IMR-90 (cell line): ENCODE measurements at regions not wholly inside any gene's neighbourhood (a gene's known extent, or its start where the extent isn't known, plus 50 kb on each side); places are given as distances from the start of the nearest gene placed in this dataset.

Source experiments
- BHLHE40 ChIP-seq: fragments of 150-350 bp; IDR thresholded peaks from 2 replicates; pipeline ENCODE4 v1.6.1; 2016; ENCODE audit warnings: mild to moderate bottlenecking, low read depth, low read length
- CEBPB ChIP-seq: IDR thresholded peaks from 2 replicates; pipeline ENCODE4 v1.6.1; 2012; ENCODE audit warnings: low read depth, low read length, improper control_type of control experiment
- CHD1 ChIP-seq: IDR thresholded peaks from 2 replicates; pipeline ENCODE4 v1.6.1; 2012; ENCODE audit warnings: low read depth, low read length, improper control_type of control experiment
- FOS ChIP-seq: fragments of 150-350 bp; IDR thresholded peaks from 2 replicates; pipeline ENCODE4 v1.6.1; 2016; ENCODE audit warnings: low read depth, low read length
- MAFK ChIP-seq: IDR thresholded peaks from 2 replicates; pipeline ENCODE4 v1.6.1; 2012; ENCODE audit warnings: low read depth, low read length, improper control_type of control experiment
- MAZ ChIP-seq: IDR thresholded peaks from 2 replicates; pipeline ENCODE4 v1.6.1; 2012; ENCODE audit warnings: low read depth, mild to moderate bottlenecking, low read length, improper control_type of control experiment, moderate library complexity, borderline replicate concordance
- MXI1 ChIP-seq: IDR thresholded peaks from 2 replicates; pipeline ENCODE4 v1.6.1; 2012; ENCODE audit warnings: low read depth, mild to moderate bottlenecking, low read length, moderate library complexity, borderline replicate concordance
- POLR2A ChIP-seq: IDR thresholded peaks from 2 replicates; pipeline ENCODE4 v1.6.1; 2012; ENCODE audit warnings: mild to moderate bottlenecking, low read depth, low read length
- RAD21 ChIP-seq: IDR thresholded peaks from 2 replicates; pipeline ENCODE4 v1.6.1; 2012; ENCODE audit warnings: low read length, improper control_type of control experiment
- RFX5 ChIP-seq: IDR thresholded peaks from 2 replicates; pipeline ENCODE4 v1.8.0; 2012; ENCODE audit warnings: low read depth, mild to moderate bottlenecking, low read length, moderate library complexity
- SMC3 ChIP-seq: fragments of 150-350 bp; IDR thresholded peaks from 2 replicates; pipeline ENCODE4 v1.6.1; 2016; ENCODE audit warnings: low read depth, mild to moderate bottlenecking, antibody characterized with exemption, low read length, moderate library complexity
- TF ChIP-seq, protein P1 (sequence below): conservative IDR thresholded peaks from 2 replicates; pipeline ENCODE4 v1.5.1; 2012; ENCODE audit warnings: mild to moderate bottlenecking, low read depth, low read length, improper control_type of control experiment
- TF ChIP-seq, protein P2 (sequence below): fragments of 150-350 bp; IDR thresholded peaks from 2 replicates; pipeline ENCODE4 v1.6.1; 2017; ENCODE audit warnings: mild to moderate bottlenecking, antibody characterized with exemption, low read length, low read depth

DNA sequence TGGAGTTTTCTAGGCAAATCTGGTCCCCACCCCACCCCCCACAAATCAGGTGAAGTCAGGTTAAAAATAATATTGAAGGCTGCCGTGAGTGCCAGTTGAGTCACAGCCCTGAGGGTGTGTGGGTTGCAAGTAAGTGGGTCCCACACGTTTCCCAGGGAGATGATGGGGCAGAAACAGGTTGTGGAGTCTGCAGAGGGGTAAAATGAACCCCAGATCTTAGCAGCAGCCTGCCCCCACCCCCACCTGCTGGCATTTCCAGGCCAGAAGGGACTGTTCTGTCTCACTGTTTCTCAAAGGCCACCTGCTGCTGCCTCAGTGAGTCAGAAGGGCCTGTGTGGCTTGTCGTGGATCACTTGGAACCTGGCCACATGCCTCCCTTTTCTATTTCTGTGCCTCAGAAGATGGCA is 59.8 kb upstream of the SMNDC1 start:
- TF ChIP-seq POLR2A (no peak), SMC3 (no peak), MAZ (no peak), CEBPB (no peak), FOS (no peak), RAD21 (no peak), MAFK (no peak), MXI1 (no peak), CHD1 (no peak), BHLHE40 (no peak), RFX5 (no peak)
- TF ChIP-seq, protein P1, sequence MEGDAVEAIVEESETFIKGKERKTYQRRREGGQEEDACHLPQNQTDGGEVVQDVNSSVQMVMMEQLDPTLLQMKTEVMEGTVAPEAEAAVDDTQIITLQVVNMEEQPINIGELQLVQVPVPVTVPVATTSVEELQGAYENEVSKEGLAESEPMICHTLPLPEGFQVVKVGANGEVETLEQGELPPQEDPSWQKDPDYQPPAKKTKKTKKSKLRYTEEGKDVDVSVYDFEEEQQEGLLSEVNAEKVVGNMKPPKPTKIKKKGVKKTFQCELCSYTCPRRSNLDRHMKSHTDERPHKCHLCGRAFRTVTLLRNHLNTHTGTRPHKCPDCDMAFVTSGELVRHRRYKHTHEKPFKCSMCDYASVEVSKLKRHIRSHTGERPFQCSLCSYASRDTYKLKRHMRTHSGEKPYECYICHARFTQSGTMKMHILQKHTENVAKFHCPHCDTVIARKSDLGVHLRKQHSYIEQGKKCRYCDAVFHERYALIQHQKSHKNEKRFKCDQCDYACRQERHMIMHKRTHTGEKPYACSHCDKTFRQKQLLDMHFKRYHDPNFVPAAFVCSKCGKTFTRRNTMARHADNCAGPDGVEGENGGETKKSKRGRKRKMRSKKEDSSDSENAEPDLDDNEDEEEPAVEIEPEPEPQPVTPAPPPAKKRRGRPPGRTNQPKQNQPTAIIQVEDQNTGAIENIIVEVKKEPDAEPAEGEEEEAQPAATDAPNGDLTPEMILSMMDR: no peak
- TF ChIP-seq, protein P2, sequence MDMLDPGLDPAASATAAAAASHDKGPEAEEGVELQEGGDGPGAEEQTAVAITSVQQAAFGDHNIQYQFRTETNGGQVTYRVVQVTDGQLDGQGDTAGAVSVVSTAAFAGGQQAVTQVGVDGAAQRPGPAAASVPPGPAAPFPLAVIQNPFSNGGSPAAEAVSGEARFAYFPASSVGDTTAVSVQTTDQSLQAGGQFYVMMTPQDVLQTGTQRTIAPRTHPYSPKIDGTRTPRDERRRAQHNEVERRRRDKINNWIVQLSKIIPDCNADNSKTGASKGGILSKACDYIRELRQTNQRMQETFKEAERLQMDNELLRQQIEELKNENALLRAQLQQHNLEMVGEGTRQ: no peak
